Amniotic epithelial cell (primary cell): ENCODE measurements at regions not wholly inside any gene's neighbourhood (a gene's known extent, or its start where the extent isn't known, plus 50 kb on each side); places are given as distances from the start of the nearest gene placed in this dataset.

Experiments
- DNase-seq: peaks from one replicate; pipeline ENCODE4 v3.0.0-alpha.2; 2010; ENCODE audit warnings: low read depth

DNA sequence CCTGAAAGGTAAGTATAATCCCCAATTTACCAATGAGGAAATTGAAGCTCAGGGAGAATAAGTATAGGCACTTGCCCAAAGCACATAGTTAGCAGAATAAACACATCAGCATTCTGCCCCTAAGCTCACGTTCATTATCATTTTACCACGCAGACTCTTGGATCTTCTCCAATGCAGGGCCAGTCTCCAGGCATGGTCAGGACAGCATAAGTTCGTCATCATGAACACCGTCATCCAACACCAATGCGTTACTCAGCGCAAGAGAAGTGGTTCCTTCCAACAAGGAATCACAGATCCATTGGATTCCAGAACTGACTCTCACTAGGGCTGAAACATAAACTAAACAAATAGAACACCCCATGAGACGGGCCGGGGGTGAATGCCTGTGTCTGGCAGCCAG, 86.5 kb upstream of the GPM6B start:
- DNase-seq: peak; percentile 28

GRCh38 chrX:13902406-13902805, 85.5 kb upstream of the GPM6B start:
- no peak for DNase-seq

GRCh38 chrX:13901354-13901753, 84.5 kb upstream of the GPM6B start:
- no peak for DNase-seq

DNA sequence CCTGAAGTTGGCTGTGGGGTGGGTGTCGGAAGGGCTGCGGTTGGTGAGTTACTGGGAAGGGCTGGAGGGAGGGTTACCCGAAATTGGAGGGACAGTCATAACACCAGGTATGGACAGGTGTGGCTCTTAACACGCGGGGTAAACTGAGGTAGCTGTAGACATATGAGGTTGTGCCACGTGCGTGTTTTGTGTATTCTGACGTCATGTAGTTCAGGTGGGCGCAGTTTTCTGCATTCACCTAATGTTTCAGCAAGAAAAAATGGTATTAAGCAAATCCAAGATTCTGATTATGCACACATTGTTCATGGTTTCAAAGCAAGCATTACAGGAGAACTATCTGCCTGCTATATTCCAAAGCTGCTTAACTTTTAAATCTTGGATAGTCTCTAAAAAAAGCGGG, 83.5 kb upstream of the GPM6B start:
- no peak for DNase-seq

DNA sequence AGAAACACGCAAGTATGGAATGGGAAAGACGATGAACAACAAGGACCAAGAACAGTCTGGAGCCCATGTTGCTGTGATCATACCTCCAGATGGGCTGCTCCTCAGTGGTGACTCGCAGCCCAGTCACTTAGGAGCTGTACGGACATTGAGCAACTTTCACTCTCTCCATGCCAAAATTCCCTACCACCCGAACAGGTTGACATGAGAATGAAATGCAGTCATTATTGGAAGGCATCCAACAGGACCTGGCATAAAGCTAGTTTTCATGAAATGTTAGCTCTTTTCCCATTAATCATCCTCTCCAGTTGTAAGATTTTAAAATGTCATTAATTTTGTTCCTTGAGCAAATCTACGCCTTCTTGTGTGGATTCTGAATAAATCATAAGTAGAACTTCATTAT, 82.7 kb upstream of the GPM6B start:
- DNase-seq: peak; percentile 57

DNA sequence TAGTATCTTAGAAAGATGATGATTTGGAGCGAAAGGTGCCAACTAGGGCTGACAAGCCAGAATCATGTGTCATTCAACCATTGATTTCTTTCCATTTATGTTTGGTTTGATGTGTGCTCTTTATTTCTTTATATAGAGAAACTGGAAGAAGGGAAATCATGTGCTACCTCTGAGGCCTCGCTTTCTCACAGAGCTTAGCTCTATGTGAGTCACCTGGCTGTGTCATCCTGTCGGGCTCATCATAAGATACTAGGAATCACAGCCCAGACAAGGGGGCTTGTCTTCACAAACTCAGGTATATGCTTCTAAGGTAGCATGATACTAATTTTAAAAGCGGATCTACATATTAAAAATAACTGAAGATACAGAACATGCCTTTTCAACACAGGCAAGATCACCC, 81.7 kb upstream of the GPM6B start:
- peak; percentile 20 for DNase-seq

DNA sequence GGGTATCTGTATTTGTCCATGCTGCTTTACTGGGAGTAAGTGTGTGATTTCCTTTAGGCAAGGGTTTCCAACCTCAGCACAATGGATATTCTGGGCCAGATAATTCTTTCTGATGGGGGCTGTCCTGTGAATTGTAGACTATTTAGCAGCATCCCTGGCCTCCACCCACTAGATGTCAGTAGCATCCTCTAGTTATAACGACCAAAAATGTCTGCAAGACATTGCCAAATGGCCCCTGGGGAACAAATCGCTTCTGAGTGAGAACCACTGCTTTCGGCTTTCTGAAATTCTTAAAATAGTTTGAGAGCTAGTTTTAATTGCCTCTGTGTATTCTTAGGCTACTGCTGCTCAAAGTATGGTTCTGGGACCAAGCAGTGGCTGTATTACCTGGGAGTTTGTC, 81.2 kb upstream of the GPM6B start:
- DNase-seq: peak; percentile 6

DNA sequence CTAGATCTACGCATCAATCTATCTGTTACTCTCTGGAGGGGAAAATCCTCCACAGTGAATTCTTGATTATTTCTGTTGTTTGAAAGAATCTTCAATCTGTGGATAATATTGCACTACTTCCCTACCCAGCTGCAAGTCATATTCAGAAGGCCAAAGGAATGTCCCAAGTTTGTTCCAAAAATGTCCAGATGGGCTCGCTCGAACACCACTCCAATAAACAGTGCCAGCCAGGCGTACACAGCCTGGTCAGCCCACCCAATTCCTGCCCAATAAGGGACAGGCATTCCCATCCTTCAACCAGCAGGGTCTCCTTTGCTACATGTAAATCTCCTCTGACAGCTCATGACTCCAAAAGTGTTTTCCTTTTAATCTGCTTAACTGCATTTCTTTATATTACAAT, 80.7 kb upstream of the GPM6B start:
- DNase-seq: no peak

GRCh38 chrX:13894888-13895565, 78.1 kb upstream of the GPM6B start:
- DNase-seq: no peak

DNA sequence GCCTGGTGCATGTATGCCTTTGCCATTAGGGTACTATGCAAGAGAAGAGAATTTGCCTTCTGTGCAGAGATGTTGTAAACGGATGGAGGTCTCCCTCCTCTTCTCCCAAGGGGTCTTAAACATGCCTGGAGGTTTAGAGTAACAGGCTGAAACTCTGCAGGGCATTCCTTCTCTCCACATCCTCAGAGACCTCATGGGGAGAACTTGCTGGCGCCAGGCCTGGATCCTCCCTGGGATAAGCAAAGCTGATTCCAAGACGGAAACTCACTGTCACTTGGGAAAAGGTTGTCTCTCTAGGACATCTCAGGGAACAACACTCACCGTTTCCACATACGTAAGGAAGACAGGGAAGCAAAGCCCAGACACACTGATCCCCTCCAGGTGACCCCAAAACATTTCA, 76.9 kb upstream of the GPM6B start:
- DNase-seq: no peak

DNA sequence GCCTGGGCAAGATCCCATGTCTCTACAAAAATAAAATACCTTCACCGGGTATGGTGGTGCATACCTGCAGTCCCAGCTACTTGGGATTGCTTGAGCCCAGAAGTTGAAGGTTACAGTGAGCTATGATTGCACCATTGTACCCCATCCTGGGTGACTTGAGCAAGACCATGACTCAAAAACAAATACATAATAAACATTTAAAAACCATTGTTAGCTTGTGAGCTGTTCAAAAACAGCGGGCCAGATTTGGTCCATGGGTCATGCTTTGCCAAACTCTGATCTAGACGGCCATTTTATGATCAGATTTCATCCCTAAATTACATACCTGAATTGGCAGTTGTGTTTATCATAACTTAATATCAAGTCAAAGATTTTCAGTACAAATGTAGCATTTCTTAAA, 76.0 kb upstream of the GPM6B start:
- no peak for DNase-seq

DNA sequence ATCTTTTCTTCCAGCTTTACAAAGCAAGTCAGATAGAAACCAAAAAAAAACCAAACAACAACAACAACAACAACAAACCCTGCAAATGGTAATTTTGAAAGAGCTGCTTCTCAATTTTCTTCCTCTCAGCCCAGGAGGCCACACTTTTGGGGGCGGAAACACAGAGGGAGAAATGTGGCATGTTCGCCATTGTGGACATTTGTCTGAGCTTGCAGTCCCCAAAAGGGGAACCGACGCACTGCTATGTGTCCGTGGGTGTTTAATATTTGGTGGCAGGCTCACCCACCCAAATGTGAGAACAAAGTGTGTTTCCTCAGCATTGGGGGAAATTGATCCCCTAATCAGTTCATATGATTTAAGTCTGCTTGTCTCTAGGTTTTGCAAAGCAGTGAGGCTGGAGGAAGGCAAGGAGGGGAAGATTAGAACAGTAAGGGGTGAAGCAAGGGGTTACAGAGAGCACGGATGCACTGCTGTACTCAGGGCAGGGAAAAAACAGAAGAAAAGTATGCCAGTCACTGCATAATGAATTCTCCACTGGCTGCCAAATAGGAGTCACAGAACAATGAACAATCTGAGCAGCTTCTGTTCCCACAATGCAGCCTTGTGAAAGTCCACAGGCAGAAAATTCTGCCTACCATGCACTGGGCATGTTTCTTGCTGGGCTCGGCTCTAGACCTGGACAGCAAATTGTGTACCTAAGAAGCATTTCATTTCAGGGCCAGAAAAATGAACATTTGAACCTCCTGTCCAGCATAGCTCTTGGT, 74.7 kb upstream of the GPM6B start:
- no peak for DNase-seq

DNA sequence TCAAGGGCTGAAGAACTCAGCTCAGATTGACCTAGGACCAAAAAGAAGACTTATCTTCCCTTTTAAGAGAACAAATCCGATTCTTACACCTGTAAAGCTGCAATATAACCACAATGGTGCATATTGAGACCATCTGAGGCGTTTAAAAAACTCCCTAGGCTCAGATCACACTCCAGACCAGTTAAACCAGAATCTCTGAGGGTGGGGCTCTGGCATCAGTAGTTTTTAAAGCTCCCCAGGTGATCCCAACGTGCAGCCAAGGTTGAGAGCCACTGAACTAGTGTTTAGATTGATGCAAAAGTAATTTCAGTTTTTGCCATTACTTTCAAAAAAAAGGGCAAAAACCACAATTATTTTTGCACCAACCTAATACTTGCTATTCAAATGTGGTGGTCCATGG, 73.9 kb upstream of the GPM6B start:
- DNase-seq: no peak

- no peak for DNase-seq
These were observed 71.4 kb upstream of the GPM6B start for GRCh38 chrX:13888284-13888683.

DNA sequence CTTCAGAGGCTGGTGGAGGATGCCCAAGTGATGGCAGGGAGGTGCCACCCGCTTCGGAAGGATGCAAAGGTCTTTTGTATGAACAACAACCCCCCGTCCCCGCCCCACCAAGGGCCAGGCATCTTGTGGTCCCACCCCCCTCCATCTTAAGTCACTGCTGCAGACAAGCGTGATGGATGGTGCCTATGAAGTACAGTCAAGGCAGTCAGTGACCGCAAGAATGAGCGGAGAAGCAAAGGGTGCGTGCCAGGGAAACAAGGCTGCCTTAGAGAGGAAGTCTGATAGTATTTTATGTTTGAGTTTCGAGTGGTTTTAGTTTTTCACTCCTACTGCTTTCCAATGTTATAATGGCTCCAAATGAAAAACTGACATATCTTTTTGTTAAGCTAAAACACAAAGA, 68.7 kb upstream of the GPM6B start:
- no peak for DNase-seq

- no peak for DNase-seq
These were observed 59.8 kb upstream of the GPM6B start for GRCh38 chrX:13876652-13877051.

DNA sequence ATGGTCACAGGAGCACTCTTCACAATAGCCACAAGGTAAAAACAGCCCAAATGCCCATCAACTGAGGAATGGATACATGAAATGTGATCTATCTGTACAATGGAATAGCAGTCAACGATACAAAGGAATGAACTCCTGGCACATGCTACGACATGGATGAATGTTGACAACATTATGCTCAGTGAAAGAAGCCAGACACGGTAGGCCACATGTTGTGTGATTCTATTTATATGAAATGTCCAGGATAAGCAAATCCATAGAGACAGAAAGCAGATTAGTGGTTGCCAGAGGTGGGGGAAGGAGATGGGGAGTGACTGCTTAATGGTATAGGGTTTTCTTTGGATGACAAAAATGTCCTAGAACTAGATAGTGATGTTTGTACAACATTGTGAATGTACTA, 58.7 kb upstream of the GPM6B start:
- no peak for DNase-seq

DNA sequence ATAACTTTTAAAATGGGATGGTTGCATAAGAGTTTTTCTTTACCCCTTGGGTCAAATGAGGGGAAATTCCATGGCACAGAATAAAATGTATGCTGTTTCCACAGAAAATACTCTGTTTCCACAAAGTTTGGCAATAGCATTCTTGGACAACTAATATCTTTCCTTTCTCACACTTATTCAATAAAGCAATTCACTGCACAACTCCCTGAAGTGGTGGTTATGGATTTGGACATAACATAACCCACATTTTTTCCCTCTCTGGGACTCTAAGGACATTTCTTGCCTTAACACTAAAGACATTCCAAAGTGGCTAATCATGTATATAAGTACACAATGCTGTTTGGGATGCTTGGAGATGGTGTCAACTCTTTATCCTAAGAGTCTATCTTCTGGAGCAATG, 51.7 kb upstream of the GPM6B start:
- DNase-seq: peak; percentile 12
